ENCODE measurements at regions not wholly inside any gene's neighbourhood (a gene's known extent, or its start where the extent isn't known, plus 50 kb on each side); places are given as distances from the start of the nearest gene placed in this dataset.

GRCh38 chr13:48876289-48876688, 99.4 kb upstream of the FNDC3A start:
- no peak for TF ChIP-seq CTCF (conservative IDR thresholded peaks at IDR 0.05; ENCODE audit: low read depth in 2 of 2)
- TF ChIP-seq ZNF114 (CRISPR knock-in tag; IDR thresholded peaks at IDR 0.05) = no peak
- TF ChIP-seq CREB1 (CRISPR knock-in tag; IDR thresholded peaks at IDR 0.05; ENCODE audit: low read depth) = no peak
